ENCODE measurements at regions not wholly inside any gene's neighbourhood (a gene's known extent, or its start where the extent isn't known, plus 50 kb on each side); places are given as distances from the start of the nearest gene placed in this dataset.

- TF ChIP-seq YY1 (IDR thresholded peaks at IDR 0.05; ENCODE audit: insufficient read depth, insufficient read length) (no peak), ZNF274 (IDR thresholded peaks at IDR 0.05; ENCODE audit: low read depth, low read length) (no peak), SUZ12 (IDR thresholded peaks at IDR 0.05; ENCODE audit: extremely low read depth, insufficient read depth, insufficient read length) (no peak)
Observed at GRCh38 chr20:24787621-24788020, 161.4 kb upstream of the CST7 start.

Measured in NT2/D1 (cell line).